IMR-90 (cell line): ENCODE measurements at regions not wholly inside any gene's neighbourhood (a gene's known extent, or its start where the extent isn't known, plus 50 kb on each side); places are given as distances from the start of the nearest gene placed in this dataset.

Experiments
- ATAC-seq: fragments of 200-7000 bp; cut with Tn5 transposase; 2 replicates; pipeline ENCODE4 v1.9.1; 2020; ENCODE audit warnings: low read depth, mild to moderate bottlenecking, moderate library complexity
- BruUV-seq: library from RNA; stranded (reverse); fragments of 400-500 nt; replicated peaks from 2 replicates; lab custom pipeline; 2021; lab: Mats Ljungman, UMichigan
- CTCF ChIA-PET: fragments of 300-600 bp; formaldehyde crosslinking; extraction: SDS; loops from one replicate; lab custom pipeline; 2021; ENCODE audit warnings: antibody characterized with exemption; lab: Yijun Ruan, JAX
- POLR2A ChIA-PET: fragments of 300-600 bp; sonication (Branson Sonifier 250); formaldehyde crosslinking; loops from one replicate; lab custom pipeline; 2022; ENCODE audit warnings: antibody characterized with exemption; ENCODE audit not compliant: unreplicated experiment; lab: Charles Lee
- DNase-seq: peaks from one replicate; pipeline ENCODE4 v3.0.0; 2013
- H2AFZ ChIP-seq: replicated peaks from 2 replicates; pipeline ENCODE3; 2013; ENCODE audit warnings: low read length, mild to moderate bottlenecking; ENCODE audit not compliant: poor library complexity
- H2AK5ac ChIP-seq: 2 replicates; pipeline ENCODE4 v1.6.1; 2013; ENCODE audit warnings: low read depth, low read length, inconsistent platforms
- H2AK9ac ChIP-seq: replicated peaks from 2 replicates; pipeline ENCODE3; 2013; ENCODE audit warnings: mild to moderate bottlenecking, low read depth, low read length, moderate library complexity; ENCODE audit not compliant: poor library complexity
- H2BK120ac ChIP-seq: 2 replicates; pipeline ENCODE4 v1.6.1; 2013; ENCODE audit warnings: low read depth, low read length, inconsistent platforms
- H2BK15ac ChIP-seq: 3 replicates; pipeline ENCODE4 v1.6.1; 2013; ENCODE audit warnings: low read depth, low read length, inconsistent platforms
- H2BK20ac ChIP-seq: 2 replicates; pipeline ENCODE4 v1.6.1; 2013; ENCODE audit warnings: low read depth, mild to moderate bottlenecking, inconsistent platforms, low read length, moderate library complexity
- H2BK5ac ChIP-seq: 2 replicates; pipeline ENCODE4 v1.6.1; 2013; ENCODE audit warnings: mild to moderate bottlenecking, low read depth, low read length, inconsistent platforms; ENCODE audit not compliant: poor library complexity, severe bottlenecking
- H3K14ac ChIP-seq: replicated peaks from 2 replicates; pipeline ENCODE4 v1.6.1; 2013; ENCODE audit warnings: low read depth, low read length, inconsistent platforms
- H3K18ac ChIP-seq: 2 replicates; pipeline ENCODE4 v1.6.1; 2013; ENCODE audit warnings: low read depth, low read length, control low read depth
- H3K23ac ChIP-seq: 2 replicates; pipeline ENCODE4 v1.6.1; 2013; ENCODE audit warnings: low read depth, low read length, inconsistent platforms
- H3K27ac ChIP-seq: 2 replicates; pipeline ENCODE4 v1.5.1; 2013; ENCODE audit warnings: mild to moderate bottlenecking, control low read depth, low read length; ENCODE audit not compliant: insufficient read depth
- H3K27me3 ChIP-seq: 2 replicates; pipeline ENCODE4 v1.6.1; 2013; ENCODE audit warnings: low read length; ENCODE audit not compliant: control insufficient read depth, insufficient read depth
- H3K36me3 ChIP-seq: 2 replicates; pipeline ENCODE4 v1.6.1; 2013; ENCODE audit warnings: low read length, mixed read lengths; ENCODE audit not compliant: control insufficient read depth, insufficient read depth
- H3K4ac ChIP-seq: 2 replicates; pipeline ENCODE4 v1.6.1; 2013; ENCODE audit warnings: low read depth, low read length, inconsistent platforms
- H3K4me1 ChIP-seq: 2 replicates; pipeline ENCODE4 v1.6.1; 2013; ENCODE audit warnings: low read length, mixed read lengths; ENCODE audit not compliant: control insufficient read depth, insufficient read depth
- H3K4me2 ChIP-seq: 2 replicates; pipeline ENCODE4 v1.6.1; 2013; ENCODE audit warnings: low read depth, mild to moderate bottlenecking, control low read depth, low read length, moderate library complexity
- H3K4me3 ChIP-seq: 2 replicates; pipeline ENCODE4 v1.5.1; 2013; ENCODE audit warnings: low read depth, mild to moderate bottlenecking, control low read depth, low read length, moderate library complexity; ENCODE audit not compliant: insufficient read depth
- H3K56ac ChIP-seq: 2 replicates; pipeline ENCODE4 v1.6.1; 2013; ENCODE audit warnings: low read length, inconsistent platforms; ENCODE audit not compliant: insufficient read depth; ENCODE audit errors: extremely low read depth
- H3K79me1 ChIP-seq, 2 experiments: 2 replicates each; pipeline ENCODE4 v1.6.1; 2013; ENCODE audit warnings: low read length in 2 of 2, inconsistent platforms in 1 of 2, low read depth in 1 of 2
- H3K9ac ChIP-seq: 2 replicates; pipeline ENCODE4 v1.6.1; 2013; ENCODE audit warnings: low read depth, low read length, control low read depth
- H3K9me1 ChIP-seq: 2 replicates; pipeline ENCODE4 v1.6.1; 2013; ENCODE audit warnings: low read length, inconsistent platforms; ENCODE audit not compliant: insufficient read depth
- H3K9me3 ChIP-seq: 2 replicates; pipeline ENCODE4 v1.6.1; 2013; ENCODE audit warnings: low read length; ENCODE audit not compliant: control insufficient read depth, insufficient read depth
- H4K20me1 ChIP-seq: 2 replicates; pipeline ENCODE4 v1.6.1; 2013; ENCODE audit warnings: low read length, inconsistent platforms; ENCODE audit not compliant: insufficient read depth
- H4K5ac ChIP-seq: 2 replicates; pipeline ENCODE4 v1.6.1; 2013; ENCODE audit warnings: mild to moderate bottlenecking, low read depth, low read length, control low read depth
- H4K8ac ChIP-seq, 2 experiments: 2 replicates each; pipeline ENCODE4 v1.6.1; 2013; ENCODE audit warnings: low read depth in 2 of 2, low read length in 2 of 2, control low read depth in 1 of 2, inconsistent platforms in 1 of 2
- H4K91ac ChIP-seq: 2 replicates; pipeline ENCODE4 v1.6.1; 2013; ENCODE audit warnings: low read depth, low read length, inconsistent platforms; ENCODE audit not compliant: insufficient read depth
- MAZ ChIP-seq: IDR thresholded peaks from 2 replicates; pipeline ENCODE4 v1.6.1; 2012; ENCODE audit warnings: low read depth, mild to moderate bottlenecking, low read length, improper control_type of control experiment, moderate library complexity, borderline replicate concordance
- NFE2L2 ChIP-seq: fragments of 150-350 bp; IDR thresholded peaks from 2 replicates; pipeline ENCODE4 v1.6.1; 2016; ENCODE audit warnings: low read depth, mild to moderate bottlenecking, low read length
- POLR2A ChIP-seq: IDR thresholded peaks from 2 replicates; pipeline ENCODE4 v1.6.1; 2012; ENCODE audit warnings: mild to moderate bottlenecking, low read depth, low read length
- RCOR1 ChIP-seq: IDR thresholded peaks from 2 replicates; pipeline ENCODE4 v1.6.1; 2012; ENCODE audit warnings: mild to moderate bottlenecking, low read length, improper control_type of control experiment; ENCODE audit not compliant: insufficient replicate concordance
- USF2 ChIP-seq: fragments of 150-350 bp; IDR thresholded peaks from 2 replicates; pipeline ENCODE4 v1.6.1; 2017; ENCODE audit warnings: mild to moderate bottlenecking, antibody characterized with exemption, low read length, low read depth
- WGBS, 2 experiments: methylation state at CpG; one replicate each; pipeline versions ENCODE4 v1.1.5 to v1.1.7; 2013; ENCODE audit warnings: missing lambda C conversion rate in 2 of 2; ENCODE audit not compliant: insufficient read length in 1 of 2; ENCODE audit errors: extremely low coverage in 2 of 2; 5-methylcytosine and 5-hydroxymethylcytosine counted together
- dilution Hi-C: fragments of 300-500 bp; cut with HindIII; formaldehyde crosslinking; loops from one replicate; pipeline ENCODE4 v1.14.3; 2018; ENCODE audit warnings: low sequenced_read_pairs; ENCODE audit not compliant: unreplicated experiment
- in situ Hi-C: fragments of 300-500 bp; cut with MboI; formaldehyde crosslinking; loops from 3 replicates; pipeline ENCODE4 v1.14.3; 2019; ENCODE audit warnings: low sequenced_read_pairs, inconsistent platforms, mixed read lengths
- intact Hi-C: fragments of 100-400 bp; cut with micrococcal nuclease; formaldehyde crosslinking; loops from 2 replicates; pipeline ENCODE4 v1.10.0; 2022

- TF ChIP-seq RCOR1 (no peak), USF2 (no peak), NFE2L2 (no peak), MAZ (no peak), POLR2A (no peak)
- H2AFZ ChIP-seq = peak overlapping the region; percentile 74
- H3K36me3 ChIP-seq = no peaks in the 10 kb centered on the region
- peak overlapping the region; percentile 17 for H2BK5ac ChIP-seq
- peak overlapping the region; percentile 77; the same call in 2 of the 3 replicates for H2BK15ac ChIP-seq
- peak overlapping the region; percentile 67 for H4K5ac ChIP-seq
- 40% methylated on average over 1 of the region's 8 CpGs; no CpG with 5 or more reads in 1 of the 2 experiments for WGBS, 2 experiments
- H3K4ac ChIP-seq = peak overlapping the region; percentile 87
- ATAC-seq = no peak
- no peaks in the 10 kb centered on the region for H3K79me1 ChIP-seq
- H3K23ac ChIP-seq = peak overlapping the region; percentile 26; the same call in 1 of the 2 replicates
- H3K4me2 ChIP-seq = no peak overlapping the region
- no peaks in the 10 kb centered on the region for H3K27me3 ChIP-seq
- H3K9me1 ChIP-seq = peaks cover 22% of the 10 kb centered on the region
- H3K27ac ChIP-seq = peak overlapping the region; percentile 24
- BruUV-seq = no TSS peak
- H3K4me1 ChIP-seq = peaks cover 23% of the 10 kb centered on the region
- no peaks in the 10 kb centered on the region for H3K9me3 ChIP-seq
- H2AK9ac ChIP-seq = peak overlapping the region; percentile 26
- peak overlapping the region; percentile 79 for H2BK20ac ChIP-seq
- H3K14ac ChIP-seq = peak overlapping the region; percentile 83
- H3K18ac ChIP-seq = peak overlapping the region; percentile 80
- no peak overlapping the region for H3K9ac ChIP-seq
- H4K8ac ChIP-seq = peak overlapping the region; percentile 63 to 85
- CTCF ChIA-PET = interaction anchor here (0.6 kb wide), 2 partner anchors 13 to 36 kb away, joined by 5 to 8 read pairs; no protein-coding TSS in a partner anchor
- H2BK120ac ChIP-seq = peak overlapping the region; percentile 83
- dilution Hi-C loops = no loop called here
- no peaks in the 10 kb centered on the region for H4K20me1 ChIP-seq
- in situ Hi-C loops = no loop called here
- no peak overlapping the region for H3K4me3 ChIP-seq
- POLR2A ChIA-PET = no interaction called here
- peak overlapping the region; percentile 94 for H2AK5ac ChIP-seq
- peak overlapping the region; percentile 70 for H4K91ac ChIP-seq
- no peak overlapping the region for H3K56ac ChIP-seq
- intact Hi-C loops = loop anchor here (5.0 kb wide), 1 partner anchor 51 kb away; no protein-coding TSS in a partner anchor
- DNase-seq = no peak
These were observed 226.8 kb upstream of the DAPK1 start for GRCh38 chr9:87270848-87271234.
